GM06990 (cell line): ENCODE measurements at regions not wholly inside any gene's neighbourhood (a gene's known extent, or its start where the extent isn't known, plus 50 kb on each side); places are given as distances from the start of the nearest gene placed in this dataset.

Source experiments
- DNase-seq: peaks from one replicate; pipeline ENCODE4 v3.0.0-alpha.2; 2011; ENCODE audit not compliant: insufficient read length; ENCODE audit errors: extremely low read depth
- H3K27me3 ChIP-seq: replicated peaks from 2 replicates; pipeline ENCODE4 v1.6.0; 2011; ENCODE audit warnings: low read length; ENCODE audit not compliant: control insufficient read depth, insufficient read depth
- H3K36me3 ChIP-seq: 2 replicates; pipeline ENCODE4 v1.5.1; 2011; ENCODE audit warnings: low read length; ENCODE audit not compliant: control insufficient read depth, insufficient read depth
- H3K4me3 ChIP-seq: replicated peaks from 2 replicates; pipeline ENCODE4 v1.5.1; 2011; ENCODE audit warnings: low read depth, mild to moderate bottlenecking, control low read depth, low read length
- CTCF ChIP-seq: IDR thresholded peaks from 2 replicates; pipeline ENCODE4 v1.5.1; 2011; ENCODE audit warnings: low read length, control low read depth, mild to moderate bottlenecking, inconsistent platforms; ENCODE audit not compliant: insufficient read depth, poor library complexity, severe bottlenecking

- Histone ChIP-seq H3K4me3 (no peak overlapping the region), H3K36me3 (no peaks in the 10 kb centered on the region), H3K27me3 (no peaks in the 10 kb centered on the region)
- no peak for DNase-seq
- TF ChIP-seq CTCF, result no peak
Measured at GRCh38 chr2:138395565-138396306, 105.8 kb upstream of the SPOPL start.

- TF ChIP-seq CTCF, result no peak
- no peak for DNase-seq
- no peak overlapping the region for H3K4me3 ChIP-seq
- H3K36me3 ChIP-seq, result no peaks in the 10 kb centered on the region
- no peaks in the 10 kb centered on the region for H3K27me3 ChIP-seq
Measured at GRCh38 chr2:138396843-138397242, 104.7 kb upstream of the SPOPL start.

GRCh38 chr2:138403431-138403927 lies 98.1 kb upstream of the SPOPL start:
- Histone ChIP-seq H3K4me3 (no peak overlapping the region), H3K36me3 (no peaks in the 10 kb centered on the region), H3K27me3 (no peaks in the 10 kb centered on the region)
- no peak for TF ChIP-seq CTCF
- DNase-seq, result no peak

- DNase-seq, result no peak
- no peak for TF ChIP-seq CTCF
- no peak overlapping the region for H3K4me3 ChIP-seq
- H3K27me3 ChIP-seq, result no peaks in the 10 kb centered on the region
- H3K36me3 ChIP-seq, result no peaks in the 10 kb centered on the region
Measured at GRCh38 chr2:138414014-138414413, 87.6 kb upstream of the SPOPL start.

GRCh38 chr2:138415985-138416384 lies 85.6 kb upstream of the SPOPL start:
- TF ChIP-seq CTCF, result no peak
- Histone ChIP-seq H3K36me3 (no peaks in the 10 kb centered on the region), H3K27me3 (no peaks in the 10 kb centered on the region), H3K4me3 (no peak overlapping the region)
- DNase-seq, result no peak
